Brain microvascular endothelial cell (primary cell): ENCODE measurements at regions not wholly inside any gene's neighbourhood (a gene's known extent, or its start where the extent isn't known, plus 50 kb on each side); places are given as distances from the start of the nearest gene placed in this dataset.

Experiments used
- DNase-seq: peaks from one replicate; pipeline ENCODE4 v3.0.0-alpha.2; 2020
- H3K27ac ChIP-seq: fragments of 250-450 bp; sonication (Bioruptor Pico); 2 replicates; pipeline ENCODE4 v1.5.1; 2020; ENCODE audit warnings: mild to moderate bottlenecking, moderate library complexity
- H3K27me3 ChIP-seq: fragments of 250-450 bp; sonication (Bioruptor Pico); replicated peaks from 2 replicates; pipeline ENCODE4 v1.5.1; 2020; ENCODE audit warnings: mild to moderate bottlenecking
- H3K36me3 ChIP-seq: fragments of 250-450 bp; sonication (Bioruptor Pico); replicated peaks from 2 replicates; pipeline ENCODE4 v1.5.1; 2020; ENCODE audit warnings: mild to moderate bottlenecking
- H3K4me3 ChIP-seq: 2 replicates; pipeline ENCODE4 v1.5.1; 2011; ENCODE audit warnings: low read depth, mild to moderate bottlenecking, control low read depth, low read length, moderate library complexity
- CTCF ChIP-seq: IDR thresholded peaks from 2 replicates; pipeline ENCODE4 v1.5.1; 2011; ENCODE audit warnings: low read depth, mild to moderate bottlenecking, moderate library complexity, low read length, control low read depth, inconsistent platforms; ENCODE audit errors: missing control alignments
- in situ Hi-C: cut with HindIII; loops from 2 replicates; pipeline ENCODE4 v1.10.0; 2017; ENCODE audit warnings: low sequenced_read_pairs, low pct_ligation_motif_present

GRCh38 chr13:22432690-22433089, 748.1 kb upstream of the SGCG start:
- Histone ChIP-seq H3K4me3 (no peak overlapping the region), H3K36me3 (no peaks in the 10 kb centered on the region), H3K27ac (no peak overlapping the region), H3K27me3 (no peaks in the 10 kb centered on the region)
- DNase-seq: no peak
- TF ChIP-seq CTCF: no peak
- in situ Hi-C loops: no loop called here

DNA sequence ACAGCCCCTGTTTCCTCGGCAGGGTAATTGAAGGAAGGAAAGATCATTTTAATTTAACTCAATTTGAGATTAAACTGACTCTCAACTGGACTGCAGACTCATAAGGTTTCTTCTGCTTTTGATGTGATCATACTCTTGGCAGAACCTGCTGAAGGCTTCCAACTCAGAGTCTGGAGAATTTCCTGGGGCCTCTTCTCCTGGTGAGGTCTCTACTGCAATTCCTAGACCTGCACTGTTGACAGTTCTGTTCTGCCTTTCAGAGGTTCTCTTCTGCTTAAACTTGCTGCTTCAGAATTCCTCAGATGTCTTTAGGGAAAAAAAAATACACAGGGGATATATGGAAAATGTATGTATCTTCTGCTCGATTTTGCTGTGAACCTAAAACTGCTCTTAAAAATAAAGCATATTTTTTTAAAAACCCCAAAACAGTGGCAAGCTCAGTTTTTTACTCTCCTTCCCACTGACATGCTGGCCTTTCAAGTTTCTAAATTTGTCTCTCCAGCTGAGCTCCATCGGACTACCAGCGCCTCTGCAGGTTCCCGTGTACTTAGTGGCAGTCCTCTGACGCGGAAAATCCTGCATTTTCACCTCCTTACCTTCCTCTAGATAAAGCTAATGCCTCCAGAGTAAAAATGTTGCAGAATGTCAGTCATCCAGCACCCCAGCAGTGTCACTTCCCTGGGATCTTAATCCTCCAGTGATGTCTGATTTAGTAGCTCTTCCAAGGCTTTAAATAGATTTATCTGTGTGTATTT, 733.5 kb upstream of the SGCG start:
- Histone ChIP-seq H3K27me3 (no peaks in the 10 kb centered on the region), H3K4me3 (no peak overlapping the region), H3K27ac (no peak overlapping the region), H3K36me3 (no peaks in the 10 kb centered on the region)
- in situ Hi-C loops: no loop called here
- DNase-seq: no peak
- no peak for TF ChIP-seq CTCF

- Histone ChIP-seq H3K36me3 (no peaks in the 10 kb centered on the region), H3K4me3 (no peak overlapping the region), H3K27ac (no peak overlapping the region), H3K27me3 (no peaks in the 10 kb centered on the region)
- in situ Hi-C loops: no loop called here
- TF ChIP-seq CTCF: no peak
- DNase-seq: no peak
These were observed 731.5 kb upstream of the SGCG start for GRCh38 chr13:22449251-22449650.

- Histone ChIP-seq H3K36me3 (no peaks in the 10 kb centered on the region), H3K27me3 (no peaks in the 10 kb centered on the region), H3K27ac (no peak overlapping the region), H3K4me3 (no peak overlapping the region)
- in situ Hi-C loops: no loop called here
- TF ChIP-seq CTCF: no peak
- no peak for DNase-seq
These were observed 729.4 kb upstream of the SGCG start for GRCh38 chr13:22451327-22451741.

DNA sequence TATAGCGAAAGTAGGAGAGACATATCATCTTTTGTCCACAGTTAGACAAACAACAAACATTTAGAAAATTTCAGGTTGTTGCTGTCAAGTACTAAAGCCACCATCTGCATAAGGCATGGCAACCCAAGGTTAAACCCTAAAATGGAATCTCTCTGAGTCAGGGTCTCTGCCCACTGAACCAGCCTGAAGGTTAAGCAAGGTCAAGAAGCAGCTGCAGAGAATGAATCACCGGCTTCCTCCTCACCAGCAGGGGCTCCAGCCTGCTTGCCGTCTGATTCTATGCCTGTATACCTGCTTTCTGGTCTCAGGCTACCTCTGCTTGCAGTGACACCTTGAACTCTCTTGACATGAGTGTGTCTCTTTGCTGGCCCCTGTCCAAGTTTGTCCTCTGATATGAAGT, 726.2 kb upstream of the SGCG start:
- no peak for DNase-seq
- no peaks in the 10 kb centered on the region for H3K27me3 ChIP-seq
- in situ Hi-C loops: no loop called here

More for the DNA sequence above, 726.2 kb upstream of the SGCG start:
- H3K27ac ChIP-seq: no peak overlapping the region
- no peaks in the 10 kb centered on the region for H3K36me3 ChIP-seq
- H3K4me3 ChIP-seq: no peak overlapping the region
- TF ChIP-seq CTCF: no peak
